AG04449 (cell line): ENCODE measurements at regions not wholly inside any gene's neighbourhood (a gene's known extent, or its start where the extent isn't known, plus 50 kb on each side); places are given as distances from the start of the nearest gene placed in this dataset.

Experiments
- CTCF ChIA-PET: fragments of 350-600 bp; formaldehyde crosslinking; extraction: SDS; loops from one replicate; lab custom pipeline; 2021; ENCODE audit warnings: antibody characterized with exemption; lab: Yijun Ruan, JAX
- POLR2A ChIA-PET: fragments of 400-600, 350-600 bp; formaldehyde crosslinking; extraction: SDS; loops from one replicate; lab custom pipeline; 2020; ENCODE audit warnings: antibody characterized with exemption, inconsistent platforms; lab: Yijun Ruan, JAX
- DNase-seq: peaks from one replicate; pipeline ENCODE4 v3.0.0-alpha.2; 2010; ENCODE audit warnings: low read depth, low spot score
- H3K4me3 ChIP-seq: 2 replicates; pipeline ENCODE4 v1.5.1; 2011; ENCODE audit warnings: low read depth, mild to moderate bottlenecking, control low read depth, low read length
- TF ChIP-seq, protein P1 (sequence below): IDR thresholded peaks from one replicate; pipeline ENCODE4 v1.5.1; 2011; ENCODE audit warnings: mild to moderate bottlenecking, moderate library complexity, low read length, control low read depth, inconsistent platforms; ENCODE audit not compliant: insufficient read depth; ENCODE audit errors: missing control alignments

DNA sequence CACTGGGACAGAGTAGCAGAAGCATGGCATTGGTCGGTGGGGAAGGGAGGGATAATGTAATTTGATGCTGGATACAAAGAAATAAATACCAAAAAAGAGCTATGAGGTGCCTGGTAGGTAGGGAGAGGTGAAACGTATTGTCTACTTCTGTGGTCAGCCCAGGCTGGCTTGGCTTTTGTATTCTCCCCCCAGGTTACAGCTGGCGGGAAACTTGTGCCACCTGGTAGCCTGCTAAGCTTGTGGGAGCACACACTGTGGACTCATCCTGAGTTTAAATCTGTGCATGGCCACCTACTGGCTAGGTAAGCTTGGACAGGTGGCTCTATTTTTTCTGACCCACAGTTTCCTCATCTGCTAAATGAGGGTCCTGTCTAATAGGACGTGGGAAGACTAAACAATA lies 165.2 kb upstream of the E2F8 start:
- CTCF ChIA-PET: no interaction called here
- TF ChIP-seq, protein P1, sequence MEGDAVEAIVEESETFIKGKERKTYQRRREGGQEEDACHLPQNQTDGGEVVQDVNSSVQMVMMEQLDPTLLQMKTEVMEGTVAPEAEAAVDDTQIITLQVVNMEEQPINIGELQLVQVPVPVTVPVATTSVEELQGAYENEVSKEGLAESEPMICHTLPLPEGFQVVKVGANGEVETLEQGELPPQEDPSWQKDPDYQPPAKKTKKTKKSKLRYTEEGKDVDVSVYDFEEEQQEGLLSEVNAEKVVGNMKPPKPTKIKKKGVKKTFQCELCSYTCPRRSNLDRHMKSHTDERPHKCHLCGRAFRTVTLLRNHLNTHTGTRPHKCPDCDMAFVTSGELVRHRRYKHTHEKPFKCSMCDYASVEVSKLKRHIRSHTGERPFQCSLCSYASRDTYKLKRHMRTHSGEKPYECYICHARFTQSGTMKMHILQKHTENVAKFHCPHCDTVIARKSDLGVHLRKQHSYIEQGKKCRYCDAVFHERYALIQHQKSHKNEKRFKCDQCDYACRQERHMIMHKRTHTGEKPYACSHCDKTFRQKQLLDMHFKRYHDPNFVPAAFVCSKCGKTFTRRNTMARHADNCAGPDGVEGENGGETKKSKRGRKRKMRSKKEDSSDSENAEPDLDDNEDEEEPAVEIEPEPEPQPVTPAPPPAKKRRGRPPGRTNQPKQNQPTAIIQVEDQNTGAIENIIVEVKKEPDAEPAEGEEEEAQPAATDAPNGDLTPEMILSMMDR: no peak
- POLR2A ChIA-PET: no interaction called here
- H3K4me3 ChIP-seq: no peak overlapping the region
- DNase-seq: no peak

DNA sequence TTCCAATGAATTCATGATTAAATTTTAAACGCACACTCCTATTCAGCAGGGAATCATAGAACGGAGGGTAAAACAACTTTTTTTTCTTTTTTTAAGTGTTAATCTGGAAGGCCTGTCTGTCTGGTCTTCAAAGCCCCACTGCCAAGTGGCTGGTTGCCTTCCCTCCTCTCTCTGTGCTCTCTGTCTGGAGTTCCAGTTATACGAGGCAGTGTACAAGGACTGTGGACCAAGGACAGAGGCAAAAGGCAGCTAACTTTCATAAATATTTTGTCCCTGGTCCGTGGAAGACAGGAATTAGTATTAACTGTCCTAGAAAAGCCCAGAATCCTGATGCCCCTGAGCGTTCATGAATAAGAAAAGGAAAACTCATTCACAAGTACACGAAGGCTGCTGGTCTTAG lies 164.0 kb upstream of the E2F8 start:
- CTCF ChIA-PET: interaction anchor here (1.0 kb wide), 1 partner anchor 145 kb away, joined by 3 read pairs; no protein-coding TSS in a partner anchor

DNA sequence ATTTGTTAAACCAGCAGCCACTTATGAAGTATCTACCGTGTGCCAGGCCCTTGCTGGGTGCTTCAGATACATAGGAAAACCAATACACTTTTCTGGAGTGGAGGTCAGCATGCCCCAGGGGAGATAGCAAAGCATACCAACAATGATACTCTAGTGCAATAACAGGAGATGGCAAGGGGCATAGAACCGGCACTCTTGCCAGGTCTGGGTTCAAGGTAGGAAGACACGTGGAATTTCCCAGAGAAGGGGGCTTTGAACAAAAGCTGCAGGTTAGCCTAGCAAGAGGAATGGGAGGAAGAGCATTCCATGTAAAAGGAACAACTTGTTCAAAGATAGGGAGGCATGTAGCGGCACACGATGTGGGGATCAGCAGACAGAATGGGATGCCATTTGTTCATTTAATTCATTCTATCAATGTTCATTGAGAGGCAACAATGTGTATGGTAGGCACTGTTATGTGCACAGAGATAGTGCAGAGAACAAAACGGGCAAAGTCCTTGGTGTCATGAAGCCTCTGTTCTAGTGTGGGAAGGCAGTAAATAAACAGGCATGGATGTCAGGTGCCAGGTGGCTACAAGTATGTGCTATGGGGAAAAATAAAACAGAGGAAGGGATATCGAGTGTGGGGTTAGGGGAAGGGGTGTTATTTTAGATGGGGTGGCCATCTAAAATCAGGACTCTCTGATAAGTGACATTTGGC lies 162.6 kb upstream of the E2F8 start:
- POLR2A ChIA-PET: no interaction called here
- CTCF ChIA-PET: no interaction called here

More for the DNA sequence above, 164.0 kb upstream of the E2F8 start:
- POLR2A ChIA-PET: no interaction called here
- no peak for DNase-seq
- TF ChIP-seq, protein P1: no peak
- no peak overlapping the region for H3K4me3 ChIP-seq

DNA sequence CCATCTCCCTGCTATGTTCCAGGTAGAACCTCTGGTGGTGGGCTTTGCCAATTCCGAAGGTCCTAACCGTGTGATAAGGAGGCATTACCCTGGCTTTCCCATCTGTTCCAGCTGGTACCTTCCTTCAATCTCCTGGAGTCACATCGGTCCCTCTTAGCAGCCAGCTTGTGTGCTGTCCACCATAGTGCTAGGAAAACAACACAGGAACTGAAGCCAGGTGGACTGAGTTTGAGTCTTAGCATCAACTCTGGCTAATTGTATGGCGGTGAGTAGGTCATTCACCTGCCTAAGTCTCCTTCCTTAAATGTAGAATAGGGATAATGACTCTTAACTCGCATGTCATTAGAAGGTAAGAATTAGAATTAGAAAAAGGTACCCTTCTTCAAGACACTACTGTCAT lies 159.6 kb upstream of the E2F8 start:
- ChIA-PET CTCF (no interaction called here), POLR2A (no interaction called here)
- H3K4me3 ChIP-seq: no peak overlapping the region
- TF ChIP-seq, protein P1: no peak
- no peak for DNase-seq

More for the DNA sequence above, 162.6 kb upstream of the E2F8 start:
- TF ChIP-seq, protein P1: no peak
- no peak for DNase-seq
- no peak overlapping the region for H3K4me3 ChIP-seq

DNA sequence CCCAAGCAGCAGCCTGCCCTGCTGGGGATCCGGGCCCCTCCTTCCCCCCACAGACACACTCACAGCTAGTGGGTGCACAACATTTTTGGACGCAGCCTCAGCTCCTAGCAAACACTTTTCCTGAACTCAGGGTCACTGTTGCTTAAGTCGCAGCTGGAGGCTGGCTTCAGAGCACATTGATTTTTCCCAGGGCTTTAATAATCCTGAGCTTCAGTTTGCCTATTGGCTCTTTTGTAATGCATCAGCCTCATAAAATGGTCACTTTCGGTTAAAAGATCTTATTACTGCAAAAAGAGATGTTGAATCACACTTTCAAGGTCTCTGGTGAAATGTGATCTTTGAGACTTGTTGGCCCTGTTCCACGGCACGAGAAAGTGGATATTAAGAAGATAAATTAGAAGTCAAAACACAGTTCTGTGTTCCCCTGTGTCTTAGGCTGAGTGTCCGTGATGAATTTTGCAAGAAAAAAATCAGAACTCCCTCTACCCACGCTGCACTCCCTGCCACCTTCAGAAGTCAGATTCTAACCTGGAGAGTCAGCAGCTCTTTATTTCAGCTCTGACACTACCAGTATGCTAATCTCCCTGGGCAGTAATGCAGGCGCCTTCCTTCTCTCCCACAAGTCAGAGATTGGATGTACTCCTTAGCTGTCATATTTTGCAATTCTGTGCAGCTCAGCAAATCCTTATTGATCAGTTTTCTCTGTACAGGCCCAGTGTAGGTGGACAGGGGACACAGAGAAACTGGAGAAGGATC lies 158.2 kb upstream of the E2F8 start:
- DNase-seq: peak; percentile 59
- H3K4me3 ChIP-seq: peak overlapping the region; percentile 8; the same call in 1 of the 2 replicates
- CTCF ChIA-PET: no interaction called here
- TF ChIP-seq, protein P1: no peak
- POLR2A ChIA-PET: interaction anchor here (0.6 kb wide), 1 partner anchor 25 kb away, joined by 3 read pairs; no protein-coding TSS in a partner anchor

DNA sequence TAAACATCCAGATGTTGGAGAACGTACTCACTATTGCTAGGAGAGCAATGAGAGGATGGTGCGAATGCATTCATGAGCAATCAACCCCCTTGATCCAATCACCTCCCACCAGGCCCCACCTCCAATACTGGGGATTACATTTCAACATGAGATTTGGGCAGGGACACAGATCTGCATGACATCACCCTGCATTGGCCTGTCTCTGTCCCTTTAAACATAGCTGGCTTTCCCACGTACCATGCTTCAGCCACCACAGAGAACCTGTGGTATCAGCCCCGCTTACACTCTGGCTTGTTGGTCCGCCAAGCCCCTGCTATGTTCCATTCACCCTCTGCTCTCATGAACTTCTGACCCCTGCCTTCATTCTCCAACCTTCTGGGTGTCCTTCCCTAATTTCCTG lies 157.5 kb upstream of the E2F8 start:
- no peak for DNase-seq
- H3K4me3 ChIP-seq: no peak overlapping the region
- ChIA-PET CTCF (no interaction called here), POLR2A (no interaction called here)
- TF ChIP-seq, protein P1: no peak
